H9 (cell line): ENCODE measurements at regions not wholly inside any gene's neighbourhood (a gene's known extent, or its start where the extent isn't known, plus 50 kb on each side); places are given as distances from the start of the nearest gene placed in this dataset.

Source experiments
- DNase-seq: peaks from one replicate; pipeline ENCODE4 v3.0.0-alpha.2; 2017
- H2AFZ ChIP-seq: one replicate; pipeline ENCODE4 v1.6.1; 2013; ENCODE audit warnings: mild to moderate bottlenecking, low read length, control low read depth, moderate library complexity
- H2AK5ac ChIP-seq: 2 replicates; pipeline ENCODE4 v1.6.1; 2013; ENCODE audit warnings: low read length, control low read depth, mixed read lengths; ENCODE audit not compliant: insufficient read length
- H2BK120ac ChIP-seq: one replicate; pipeline ENCODE4 v1.6.1; 2013; ENCODE audit warnings: low read depth, mild to moderate bottlenecking, low read length, control low read depth, inconsistent platforms; ENCODE audit not compliant: poor library complexity, severe bottlenecking
- H2BK12ac ChIP-seq: 2 replicates; pipeline ENCODE4 v1.6.1; 2013; ENCODE audit warnings: low read length, control low read depth, mixed read lengths, low read depth; ENCODE audit not compliant: insufficient read length
- H2BK15ac ChIP-seq: 2 replicates; pipeline ENCODE4 v1.6.1; 2013; ENCODE audit warnings: low read depth, low read length, control low read depth
- H2BK20ac ChIP-seq: one replicate; pipeline ENCODE4 v1.6.1; 2013; ENCODE audit warnings: low read depth, mild to moderate bottlenecking, low read length, control low read depth, inconsistent platforms; ENCODE audit not compliant: poor library complexity, severe bottlenecking
- H2BK5ac ChIP-seq: 2 replicates; pipeline ENCODE4 v1.6.1; 2013; ENCODE audit warnings: low read length, control low read depth, mixed read lengths; ENCODE audit not compliant: insufficient read length
- H3K14ac ChIP-seq: 2 replicates; pipeline ENCODE4 v1.6.1; 2013; ENCODE audit warnings: low read length, control low read depth; ENCODE audit not compliant: insufficient read depth
- H3K18ac ChIP-seq: 2 replicates; pipeline ENCODE4 v1.6.1; 2013; ENCODE audit warnings: low read depth, mild to moderate bottlenecking, mixed read lengths, low read length, control low read depth; ENCODE audit not compliant: insufficient read length
- H3K23ac ChIP-seq: 2 replicates; pipeline ENCODE4 v1.6.1; 2013; ENCODE audit warnings: low read length, control low read depth, mixed read lengths, low read depth; ENCODE audit not compliant: insufficient read length
- H3K23me2 ChIP-seq: 2 replicates; pipeline ENCODE4 v1.6.1; 2013; ENCODE audit warnings: low read depth, mild to moderate bottlenecking, mixed read lengths, low read length, control low read depth; ENCODE audit not compliant: insufficient read length, poor library complexity, severe bottlenecking
- H3K27ac ChIP-seq: 2 replicates; pipeline ENCODE4 v1.5.1; 2013; ENCODE audit warnings: low read length, control low read depth, mixed read lengths, low read depth; ENCODE audit not compliant: insufficient read length
- H3K27me3 ChIP-seq: 2 replicates; pipeline ENCODE4 v1.6.1; 2013; ENCODE audit warnings: low read length, control low read depth, inconsistent platforms; ENCODE audit not compliant: insufficient read depth
- H3K4ac ChIP-seq: 2 replicates; pipeline ENCODE4 v1.6.1; 2013; ENCODE audit warnings: low read depth, mild to moderate bottlenecking, control low read depth, inconsistent platforms, low read length, moderate library complexity
- H3K4me1 ChIP-seq: 2 replicates; pipeline ENCODE4 v1.6.1; 2013; ENCODE audit warnings: low read length, control low read depth, inconsistent platforms; ENCODE audit not compliant: insufficient read depth
- H3K4me2 ChIP-seq: 2 replicates; pipeline ENCODE4 v1.6.1; 2013; ENCODE audit warnings: low read length, control low read depth, mixed read lengths; ENCODE audit not compliant: insufficient read length, insufficient read depth
- H3K56ac ChIP-seq: 2 replicates; pipeline ENCODE4 v1.6.1; 2013; ENCODE audit warnings: low read depth, mild to moderate bottlenecking, mixed read lengths, low read length, control low read depth; ENCODE audit not compliant: insufficient read length
- H3K79me1 ChIP-seq: 2 replicates; pipeline ENCODE4 v1.6.1; 2013; ENCODE audit warnings: low read depth, mild to moderate bottlenecking, moderate library complexity, low read length, control low read depth, inconsistent platforms; ENCODE audit not compliant: insufficient read depth, poor library complexity, severe bottlenecking
- H3K79me2 ChIP-seq: 2 replicates; pipeline ENCODE4 v1.6.1; 2013; ENCODE audit warnings: low read length, control low read depth, inconsistent platforms; ENCODE audit not compliant: insufficient read depth
- H3K9ac ChIP-seq: 2 replicates; pipeline ENCODE4 v1.6.1; 2013; ENCODE audit warnings: low read length, control low read depth, mixed read lengths; ENCODE audit not compliant: insufficient read length; ENCODE audit errors: extremely low read depth
- H3K9me3 ChIP-seq: one replicate; pipeline ENCODE4 v1.6.1; 2013; ENCODE audit warnings: low read depth, low read length, inconsistent platforms; ENCODE audit not compliant: control insufficient read depth
- H3T11ph ChIP-seq: one replicate; pipeline ENCODE4 v1.6.1; 2013; ENCODE audit warnings: mild to moderate bottlenecking, low read length, control low read depth, inconsistent platforms
- H4K20me1 ChIP-seq: one replicate; pipeline ENCODE4 v1.6.1; 2013; ENCODE audit not compliant: control insufficient read depth, insufficient read length, insufficient read depth
- H4K5ac ChIP-seq: 2 replicates; pipeline ENCODE4 v1.6.1; 2013; ENCODE audit warnings: low read depth, mild to moderate bottlenecking, mixed read lengths, low read length, control low read depth; ENCODE audit not compliant: insufficient read length
- H4K8ac ChIP-seq: replicated peaks from 2 replicates; pipeline ENCODE4 v1.6.1; 2013; ENCODE audit warnings: low read length, control low read depth, mixed read lengths, low read depth; ENCODE audit not compliant: insufficient read length
- H4K91ac ChIP-seq: 2 replicates; pipeline ENCODE4 v1.6.1; 2013; ENCODE audit warnings: low read depth, mild to moderate bottlenecking, moderate library complexity, mixed read lengths, low read length, control low read depth; ENCODE audit not compliant: insufficient read length
- H3K27ac Mint-ChIP-seq, 3 experiments: 2 replicates in 2 of 3; 3 replicates in 1 of 3; pipeline ENCODE4 v1.8.0; 2020 to 2021; ENCODE audit warnings: mixed read lengths in 3 of 3, mild to moderate bottlenecking in 1 of 3, moderate library complexity in 1 of 3
- H3K27me3 Mint-ChIP-seq: 2 replicates; pipeline ENCODE4 v1.8.0; 2021; ENCODE audit warnings: low read depth, mild to moderate bottlenecking, moderate library complexity, mixed read lengths
- H3K36me3 Mint-ChIP-seq, 3 experiments: 2 replicates in 2 of 3; 3 replicates in 1 of 3; pipeline ENCODE4 v1.8.0; 2020 to 2021; ENCODE audit warnings: low read depth in 3 of 3, mixed read lengths in 3 of 3; ENCODE audit not compliant: insufficient read depth in 1 of 3
- H3K4me1 Mint-ChIP-seq, 2 experiments: 2 replicates each; pipeline ENCODE4 v1.8.0; 2020; ENCODE audit warnings: mixed read lengths in 2 of 2
- H3K4me3 Mint-ChIP-seq, 2 experiments: 2 replicates in 1 of 2; 3 replicates in 1 of 2; pipeline ENCODE4 v1.8.0; 2020 to 2021; ENCODE audit warnings: mild to moderate bottlenecking in 2 of 2, mixed read lengths in 2 of 2, moderate library complexity in 1 of 2
- H3K9me3 Mint-ChIP-seq, 2 experiments: 2 replicates in 1 of 2; 3 replicates in 1 of 2; pipeline ENCODE4 v1.8.0; 2020; ENCODE audit warnings: mild to moderate bottlenecking in 2 of 2, mixed read lengths in 2 of 2, moderate library complexity in 1 of 2
- WGBS: extraction: QIAGEN DNeasy Blood & Tissue Kit; methylation state at CpG from one replicate; pipeline ENCODE4 v1.1.7; 2013; ENCODE audit warnings: missing lambda C conversion rate, low lambda C conversion rate, mixed read lengths; ENCODE audit not compliant: insufficient read length; ENCODE audit errors: extremely low coverage; 5-methylcytosine and 5-hydroxymethylcytosine counted together
- TF ChIP-seq, protein P1 (sequence below): fragments of 200-600 bp; sonication (generic); conservative IDR thresholded peaks from 3 replicates; pipeline ENCODE4 v1.8.0; 2021; ENCODE audit warnings: antibody characterized with exemption, mild to moderate bottlenecking

DNA sequence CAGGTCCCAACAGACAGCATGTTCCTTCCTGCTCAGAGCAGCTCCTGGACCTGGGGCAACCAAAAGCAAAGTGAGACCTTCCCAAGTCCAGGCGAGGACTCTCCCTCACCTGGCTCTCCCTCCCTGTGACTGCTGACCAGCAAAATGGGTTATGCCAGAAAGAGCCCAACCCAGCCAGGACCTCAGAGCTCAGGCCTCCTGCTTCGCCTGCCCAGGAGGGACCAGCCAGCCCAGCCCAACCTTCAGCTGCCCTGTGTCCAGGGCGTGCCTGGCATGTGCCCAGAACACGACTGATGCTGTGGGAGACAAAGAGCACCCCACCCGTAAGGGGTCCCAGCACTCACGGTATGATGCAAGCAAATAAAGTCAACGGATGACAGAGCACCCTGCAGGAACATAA, 74.0 kb upstream of the CST7 start:
- DNase-seq, result no peak
- Histone ChIP-seq H3K4me1 (no peaks in the 10 kb centered on the region), H2BK12ac (no peak overlapping the region), H3K79me2 (no peaks in the 10 kb centered on the region), H3K79me1 (no peaks in the 10 kb centered on the region), H2BK120ac (no peak overlapping the region), H3K27ac (no peak overlapping the region), H2BK20ac (no peak overlapping the region), H3T11ph (no peak overlapping the region), H4K20me1 (no peaks in the 10 kb centered on the region), H3K18ac (no peak overlapping the region), H3K23ac (no peak overlapping the region), H2AFZ (no peak overlapping the region), H2AK5ac (no peak overlapping the region), H4K5ac (no peak overlapping the region), H3K27me3 (no peaks in the 10 kb centered on the region), H2BK15ac (no peak overlapping the region), H4K8ac (no peak overlapping the region), H3K9ac (no peak overlapping the region), H2BK5ac (no peak overlapping the region), H3K4ac (no peak overlapping the region), H3K9me3 (no peaks in the 10 kb centered on the region), H3K14ac (no peak overlapping the region; the same call in 1 of the 2 replicates), H3K4me2 (no peak overlapping the region), H3K56ac (no peak overlapping the region), H4K91ac (no peak overlapping the region), H3K23me2 (peaks cover 2% of the 10 kb centered on the region)
- TF ChIP-seq, protein P1, sequence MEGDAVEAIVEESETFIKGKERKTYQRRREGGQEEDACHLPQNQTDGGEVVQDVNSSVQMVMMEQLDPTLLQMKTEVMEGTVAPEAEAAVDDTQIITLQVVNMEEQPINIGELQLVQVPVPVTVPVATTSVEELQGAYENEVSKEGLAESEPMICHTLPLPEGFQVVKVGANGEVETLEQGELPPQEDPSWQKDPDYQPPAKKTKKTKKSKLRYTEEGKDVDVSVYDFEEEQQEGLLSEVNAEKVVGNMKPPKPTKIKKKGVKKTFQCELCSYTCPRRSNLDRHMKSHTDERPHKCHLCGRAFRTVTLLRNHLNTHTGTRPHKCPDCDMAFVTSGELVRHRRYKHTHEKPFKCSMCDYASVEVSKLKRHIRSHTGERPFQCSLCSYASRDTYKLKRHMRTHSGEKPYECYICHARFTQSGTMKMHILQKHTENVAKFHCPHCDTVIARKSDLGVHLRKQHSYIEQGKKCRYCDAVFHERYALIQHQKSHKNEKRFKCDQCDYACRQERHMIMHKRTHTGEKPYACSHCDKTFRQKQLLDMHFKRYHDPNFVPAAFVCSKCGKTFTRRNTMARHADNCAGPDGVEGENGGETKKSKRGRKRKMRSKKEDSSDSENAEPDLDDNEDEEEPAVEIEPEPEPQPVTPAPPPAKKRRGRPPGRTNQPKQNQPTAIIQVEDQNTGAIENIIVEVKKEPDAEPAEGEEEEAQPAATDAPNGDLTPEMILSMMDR, result no peak
- no CpG with 5 or more reads among the region's 7 CpGs for WGBS
- H3K27ac Mint-ChIP-seq, result no peak overlapping the region; a peak in 1 of 7 replicates
- peaks cover 3 to 4% of the 10 kb centered on the region in 2 experiments; a peak in 2 of 4 replicates for H3K4me1 Mint-ChIP-seq
- H3K9me3 Mint-ChIP-seq, result peaks cover 0 to 7% of the 10 kb centered on the region in 2 experiments; a peak in 3 of 5 replicates
- H3K4me3 Mint-ChIP-seq, result no peak overlapping the region
- no peaks in the 10 kb centered on the region; a peak in 1 of 7 replicates for H3K36me3 Mint-ChIP-seq
- H3K27me3 Mint-ChIP-seq, result no peaks in the 10 kb centered on the region
